ENCODE measurements at regions not wholly inside any gene's neighbourhood (a gene's known extent, or its start where the extent isn't known, plus 50 kb on each side); places are given as distances from the start of the nearest gene placed in this dataset.

- TF ChIP-seq POLR2AphosphoS5 (IDR thresholded peaks at IDR 0.05; ENCODE audit: low read depth, low read length): no peak
- TF ChIP-seq REST (IDR thresholded peaks at IDR 0.05; ENCODE audit: insufficient read depth in 1 of 2, low read depth in 2 of 2, low read length in 2 of 2): no peak
- TF ChIP-seq TAF1 (IDR thresholded peaks at IDR 0.05; ENCODE audit: borderline replicate concordance, insufficient read depth, low read length): no peak
- TF ChIP-seq SIN3A (IDR thresholded peaks at IDR 0.05; ENCODE audit: borderline replicate concordance, insufficient read depth, low read length): no peak
Observed at GRCh38 chr5:109580225-109580624, 109.5 kb upstream of the MAN2A1 start.

Data from PFSK-1 (cell line).